Inflammatory macrophage treated with lipopolysaccharide for 4 hours (primary cell): ENCODE measurements at regions not wholly inside any gene's neighbourhood (a gene's known extent, or its start where the extent isn't known, plus 50 kb on each side); places are given as distances from the start of the nearest gene placed in this dataset.

Source experiments
- DNase-seq: peaks from one replicate; pipeline ENCODE4 v3.0.0-alpha.2; 2020

- DNase-seq: no peak
These were observed 134.3 kb upstream of the ATP1B1 start for GRCh38 chr1:168972225-168972624.

- DNase-seq: no peak
These were observed 133.6 kb upstream of the ATP1B1 start for GRCh38 chr1:168972887-168973286.

DNA sequence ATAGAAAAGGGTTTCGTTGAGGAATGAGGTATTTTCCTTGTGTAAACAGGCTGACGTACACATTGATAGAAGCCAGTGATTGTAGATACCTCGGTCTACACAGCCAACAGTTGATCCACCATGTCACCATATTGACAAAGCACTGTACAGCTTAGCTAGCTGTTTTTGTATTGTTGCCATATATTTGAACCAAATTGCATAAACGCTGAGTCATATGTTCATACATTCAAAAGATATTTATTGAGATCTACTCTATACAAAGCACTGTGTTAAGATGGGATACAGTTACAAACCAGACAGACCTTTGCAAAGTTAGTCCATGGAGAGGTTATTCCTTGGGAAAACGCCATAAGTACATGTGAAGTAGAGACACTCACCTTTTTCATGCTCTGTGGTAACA is 132.4 kb upstream of the ATP1B1 start:
- DNase-seq: no peak

DNA sequence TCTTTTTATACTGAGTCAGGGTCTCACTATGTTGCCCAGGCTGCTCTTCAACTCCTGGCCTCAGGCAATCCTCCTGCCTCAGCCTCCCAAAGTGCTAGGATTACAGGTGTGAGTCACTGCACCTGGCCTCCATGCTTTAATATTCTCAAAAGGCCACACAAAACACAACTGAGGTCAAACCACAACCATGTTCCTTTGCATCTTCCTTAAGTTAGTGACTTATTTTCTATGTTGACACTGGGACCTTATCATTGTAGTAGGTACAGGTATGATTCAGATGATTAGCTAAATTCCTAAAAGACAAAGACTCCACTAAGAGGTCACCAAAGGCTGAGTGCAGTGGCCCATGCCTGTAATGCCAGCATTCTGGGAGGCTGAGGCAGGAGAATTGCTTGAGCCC is 131.9 kb upstream of the ATP1B1 start:
- DNase-seq: no peak

DNA sequence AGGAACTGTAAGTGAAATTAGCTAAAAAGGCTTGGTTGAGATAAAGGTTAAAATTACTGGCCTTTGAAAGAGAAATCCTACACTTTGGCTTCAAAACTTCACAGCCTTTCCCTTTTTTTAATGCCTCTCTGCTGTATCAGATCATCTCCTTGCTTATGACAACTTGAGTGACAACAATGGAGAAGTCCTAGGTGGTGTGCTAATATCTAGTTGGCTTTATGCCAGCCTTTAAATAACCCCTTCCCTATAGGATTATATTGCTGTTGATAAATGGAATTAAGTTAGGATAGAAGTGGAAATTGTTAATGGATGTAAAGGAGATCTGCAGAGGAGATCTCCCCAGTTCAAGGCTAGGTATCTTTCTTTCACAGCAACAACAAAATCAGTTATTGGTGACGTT is 130.2 kb upstream of the ATP1B1 start:
- DNase-seq: peak; percentile 19

- no peak for DNase-seq
These were observed 128.9 kb upstream of the ATP1B1 start for GRCh38 chr1:168977618-168978017.

DNA sequence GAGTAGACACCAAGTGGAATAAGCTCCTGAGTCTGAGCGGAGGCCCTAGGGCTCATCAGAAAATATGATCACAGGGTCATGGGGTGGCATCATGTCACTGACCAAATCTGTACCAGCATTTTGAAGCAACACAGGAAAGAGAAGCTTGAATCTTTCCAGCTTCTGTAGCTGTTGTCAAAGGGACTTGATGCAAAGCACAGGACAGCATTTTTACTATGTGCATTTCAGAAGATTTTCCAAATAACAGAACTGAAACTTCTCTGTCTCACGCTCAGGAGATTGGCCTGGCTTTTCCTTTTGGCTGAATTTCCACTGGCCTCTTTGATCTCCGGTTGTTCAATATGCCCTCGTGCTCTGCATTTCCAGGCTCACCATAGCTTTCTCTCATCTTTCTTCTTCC is 127.2 kb upstream of the ATP1B1 start:
- DNase-seq: peak; percentile 57

DNA sequence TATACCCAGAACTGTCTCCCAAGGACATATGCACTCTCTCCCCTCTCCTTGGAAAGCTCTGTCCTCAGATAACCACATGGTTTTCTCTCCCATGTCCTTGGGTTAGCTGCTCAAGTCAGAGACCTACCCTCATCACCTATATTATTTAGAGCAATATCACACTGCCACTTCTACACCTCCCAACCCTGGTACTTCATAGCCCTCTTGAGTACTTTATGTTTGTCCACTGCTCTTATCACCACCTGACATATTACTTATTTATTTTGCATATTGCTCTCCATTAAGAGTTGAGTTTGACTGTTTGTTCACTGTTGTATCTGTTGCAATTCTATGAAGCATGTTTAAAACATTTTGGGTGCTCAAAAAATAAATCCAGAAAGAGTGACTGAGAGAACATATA is 126.3 kb upstream of the ATP1B1 start:
- DNase-seq: no peak

DNA sequence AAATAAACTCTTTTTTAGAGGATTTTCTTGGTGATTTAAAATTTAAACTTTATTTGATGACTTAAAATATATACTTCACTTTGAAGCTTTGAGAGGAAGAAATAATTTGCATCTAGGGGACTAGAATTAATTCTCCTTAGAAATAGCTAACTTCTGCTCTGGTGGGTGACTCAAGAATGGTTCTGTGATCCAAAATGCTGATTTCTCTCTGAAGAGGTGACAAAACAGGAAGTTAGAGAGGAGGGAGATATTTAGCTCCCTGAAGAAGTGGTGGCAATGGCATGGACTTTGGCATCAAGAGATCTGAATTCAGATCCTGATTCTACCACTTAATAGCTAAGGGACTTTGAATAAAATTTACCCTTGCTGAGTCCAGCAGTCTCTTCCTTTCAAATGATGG is 125.8 kb upstream of the ATP1B1 start:
- peak; percentile 33 for DNase-seq

DNA sequence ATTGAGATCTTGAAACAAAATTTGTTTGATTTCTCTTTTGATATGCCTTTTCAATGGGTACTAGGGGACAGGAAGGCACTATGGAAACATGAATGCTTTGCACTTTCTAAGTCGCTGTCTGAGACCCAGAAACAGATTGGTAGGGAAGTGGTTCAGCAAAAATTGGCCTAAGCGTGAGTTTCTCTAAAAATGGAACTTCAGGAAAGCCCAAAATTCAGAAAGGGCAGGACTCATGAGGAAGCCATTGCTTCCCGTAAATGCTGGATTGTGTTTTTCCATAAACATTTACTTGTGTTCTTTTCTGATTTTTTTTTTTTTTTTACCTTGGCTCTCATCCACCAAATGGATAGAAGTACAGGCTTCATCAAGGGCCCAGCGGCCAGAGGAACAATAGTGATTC is 123.7 kb upstream of the ATP1B1 start:
- no peak for DNase-seq

GRCh38 chr1:168987330-168987729 is 119.2 kb upstream of the ATP1B1 start:
- no peak for DNase-seq

- DNase-seq: no peak
These were observed 118.6 kb upstream of the ATP1B1 start for GRCh38 chr1:168987923-168988322.

DNA sequence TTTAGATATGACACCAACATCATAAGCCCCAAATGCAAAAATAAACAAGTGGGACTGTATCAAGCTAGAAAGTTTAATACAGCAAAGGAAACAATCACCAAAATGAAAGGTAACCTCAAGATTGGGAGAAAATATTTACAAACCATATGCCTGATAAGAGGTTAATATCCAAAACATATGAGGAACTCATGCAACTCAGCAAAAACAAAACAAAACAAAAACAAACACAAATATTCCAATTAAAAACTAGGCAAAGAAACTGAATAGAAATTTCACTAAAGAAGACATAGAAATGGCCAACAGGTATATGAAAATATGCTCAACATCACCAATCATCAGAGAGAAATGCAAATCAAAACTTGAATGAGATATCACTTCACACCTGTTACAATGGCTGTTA is 116.5 kb upstream of the ATP1B1 start:
- DNase-seq: no peak

- DNase-seq: no peak
These were observed 114.6 kb upstream of the ATP1B1 start for GRCh38 chr1:168991667-168992475.

- no peak for DNase-seq
These were observed 105.1 kb upstream of the ATP1B1 start for GRCh38 chr1:169001353-169001752.

GRCh38 chr1:169003864-169004516 is 102.5 kb upstream of the ATP1B1 start:
- DNase-seq: no peak

DNA sequence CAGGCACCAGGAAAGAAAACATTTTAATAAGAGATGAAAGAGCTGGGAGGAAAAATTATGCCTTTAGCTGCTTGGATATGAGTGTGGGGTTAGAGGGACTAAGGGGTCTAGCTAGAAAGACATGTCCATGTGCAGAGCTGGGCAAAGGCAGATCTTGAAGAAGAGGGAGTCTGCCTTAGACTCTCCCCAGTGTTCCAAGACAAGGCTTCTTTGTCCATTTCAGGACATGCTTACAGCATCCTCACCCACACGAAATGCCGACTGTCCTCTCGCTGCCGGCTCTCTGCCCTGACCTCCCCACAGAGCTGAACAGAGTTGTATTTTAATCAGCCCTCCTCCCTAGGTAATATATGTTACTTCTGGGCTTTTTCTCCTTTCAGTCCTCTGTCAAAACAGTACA is 100.7 kb upstream of the ATP1B1 start:
- DNase-seq: no peak

DNA sequence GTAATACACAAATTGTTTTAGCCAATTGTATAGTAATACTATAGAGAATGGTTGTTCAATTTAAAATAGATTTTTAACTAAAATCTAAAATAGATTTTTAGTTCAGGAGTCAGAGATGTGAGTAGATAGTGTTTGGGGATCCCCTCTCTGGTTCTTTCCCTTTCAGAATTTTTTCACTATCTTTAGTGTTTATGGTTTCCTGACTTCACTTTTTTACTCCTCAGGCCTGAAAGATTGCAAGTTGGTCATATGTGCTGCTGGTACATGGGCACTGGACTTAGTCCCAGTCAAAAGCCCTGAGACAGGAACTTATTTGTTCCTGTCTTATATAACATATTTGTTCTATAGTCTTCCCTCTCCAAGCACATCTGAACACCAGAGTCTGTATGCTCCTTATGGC is 96.8 kb upstream of the ATP1B1 start:
- no peak for DNase-seq

- no peak for DNase-seq
These were observed 94.1 kb upstream of the ATP1B1 start for GRCh38 chr1:169012416-169012815.

- DNase-seq: no peak
These were observed 92.7 kb upstream of the ATP1B1 start for GRCh38 chr1:169013821-169014220.

DNA sequence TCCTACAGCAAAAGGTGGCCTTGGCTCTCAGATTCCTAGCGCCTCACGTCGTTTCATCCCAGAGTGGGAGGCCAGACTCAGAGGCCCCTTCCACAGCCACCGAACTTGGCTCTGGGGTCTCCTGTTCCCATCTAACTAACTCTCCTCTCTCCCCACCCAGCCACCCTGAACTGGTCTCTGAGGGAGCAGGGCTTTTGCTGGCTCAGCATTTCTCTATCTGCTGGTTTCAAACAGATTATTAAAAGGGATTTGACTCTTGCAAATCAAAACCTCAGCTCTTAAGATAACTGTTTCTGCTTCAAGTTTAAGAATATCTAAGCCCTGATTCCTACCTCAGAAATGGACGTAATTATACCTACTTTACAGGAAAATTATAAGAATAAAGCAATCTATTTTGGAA is 91.0 kb upstream of the ATP1B1 start:
- no peak for DNase-seq

DNA sequence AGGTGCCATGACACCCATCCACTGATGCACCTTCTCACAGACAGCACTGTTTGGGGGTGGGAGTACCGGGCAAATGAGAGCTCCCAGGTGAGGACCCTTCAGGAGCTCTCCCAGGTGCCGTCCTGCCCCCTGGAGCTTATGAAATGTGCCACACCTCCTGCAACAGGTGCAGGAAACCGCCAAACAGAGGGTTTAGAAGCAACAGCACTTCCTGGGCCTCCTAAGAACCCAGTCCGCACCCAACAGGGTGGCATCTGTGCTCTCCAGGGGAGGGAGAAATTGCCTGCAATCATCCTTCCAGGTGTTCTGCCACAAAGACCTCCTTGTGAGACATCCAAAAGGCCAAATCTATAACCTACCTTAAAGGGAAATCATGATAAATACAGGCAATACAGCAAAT is 87.7 kb upstream of the ATP1B1 start:
- DNase-seq: no peak

DNA sequence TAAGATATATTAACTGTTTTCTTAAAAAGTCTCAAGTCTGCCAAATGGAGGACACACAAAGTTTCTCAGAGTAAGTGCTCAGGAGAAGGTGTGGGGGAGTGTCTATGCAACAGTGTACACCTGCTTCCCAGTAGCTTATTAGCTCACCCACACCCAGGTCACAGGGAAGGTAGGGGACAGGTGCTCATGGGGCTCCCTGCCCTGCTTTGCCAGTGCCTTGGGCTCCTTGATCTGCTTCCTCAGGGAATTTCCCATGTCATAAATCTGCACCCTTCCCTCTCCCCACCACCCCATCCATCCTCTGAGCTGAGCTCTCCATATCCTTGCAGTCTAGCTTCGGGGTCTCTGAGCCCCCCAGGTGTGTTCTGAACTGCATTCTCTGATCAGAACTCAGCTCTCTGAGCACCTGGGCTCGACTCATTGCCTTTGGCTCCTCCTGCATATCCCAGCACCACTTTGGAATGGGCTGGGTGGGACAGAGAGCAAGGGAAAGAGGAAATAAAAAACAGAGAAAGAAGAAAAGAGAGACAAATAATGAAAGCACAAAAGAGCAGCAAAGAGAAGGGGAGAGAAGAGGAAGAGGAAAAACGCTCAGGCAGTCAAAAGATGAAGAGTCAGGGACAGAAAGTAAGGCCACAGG is 87.0 kb upstream of the ATP1B1 start:
- no peak for DNase-seq

DNA sequence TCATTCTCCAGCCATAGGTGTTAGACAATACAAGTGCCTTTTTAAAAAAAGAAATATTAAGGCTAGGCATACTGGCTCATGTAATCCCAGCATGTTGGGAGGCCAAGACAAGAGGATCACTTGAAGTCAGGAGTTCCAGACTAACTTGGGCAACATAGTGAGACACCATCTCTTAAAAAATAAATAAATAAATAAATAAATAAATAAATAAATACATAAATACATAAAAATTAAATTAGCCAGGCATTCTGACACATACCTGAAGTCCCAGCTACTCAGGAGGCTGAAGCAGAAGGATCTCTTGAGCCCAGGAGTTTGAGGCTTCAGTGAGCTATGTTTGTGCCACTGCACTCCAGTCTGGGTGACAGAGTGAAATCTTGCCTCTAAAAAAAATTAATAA is 85.8 kb upstream of the ATP1B1 start:
- DNase-seq: no peak
